WTC11 (cell line): ENCODE measurements at regions not wholly inside any gene's neighbourhood (a gene's known extent, or its start where the extent isn't known, plus 50 kb on each side); places are given as distances from the start of the nearest gene placed in this dataset.

ENCODE experiments used
- ATAC-seq: fragments of 200-7000 bp; cut with Tn5 transposase; 2 replicates; pipeline ENCODE4 v1.10.0; 2021; ENCODE audit warnings: mild to moderate bottlenecking, moderate library complexity
- CTCF ChIA-PET: fragments of 300-600 bp; sonication (Branson Sonifier 250); formaldehyde crosslinking; loops from one replicate; lab custom pipeline; 2021; ENCODE audit warnings: antibody characterized with exemption; lab: Charles Lee
- POLR2A ChIA-PET: fragments of 350-600 bp; sonication (Branson Sonifier 250); formaldehyde crosslinking; loops from one replicate; lab custom pipeline; 2021; ENCODE audit warnings: antibody characterized with exemption; lab: Charles Lee
- DNase-seq: peaks from one replicate; pipeline ENCODE4 v3.0.0; 2021; ENCODE audit warnings: low spot score
- H3K27ac Mint-ChIP-seq: 2 replicates; pipeline ENCODE4 v1.8.0; 2021; ENCODE audit warnings: mixed read lengths
- H3K27me3 Mint-ChIP-seq: 2 replicates; pipeline ENCODE4 v1.8.0; 2021; ENCODE audit warnings: low read depth, mild to moderate bottlenecking, moderate library complexity, mixed read lengths
- H3K36me3 Mint-ChIP-seq: 2 replicates; pipeline ENCODE4 v1.8.0; 2021; ENCODE audit warnings: mixed read lengths
- H3K4me1 Mint-ChIP-seq: 2 replicates; pipeline ENCODE4 v1.8.0; 2022; ENCODE audit warnings: mixed read lengths
- H3K4me3 Mint-ChIP-seq: 2 replicates; pipeline ENCODE4 v1.8.0; 2021; ENCODE audit warnings: mild to moderate bottlenecking, moderate library complexity, mixed read lengths
- H3K9me3 Mint-ChIP-seq: 2 replicates; pipeline ENCODE4 v1.8.0; 2021; ENCODE audit warnings: mixed read lengths
- CREM ChIP-seq: sonication (generic); formaldehyde crosslinking; IDR thresholded peaks from 2 replicates; pipeline ENCODE4 v1.8.1; 2022; ENCODE audit warnings: mild to moderate bottlenecking, missing genetic modification reagents, moderate library complexity
- EMX1 ChIP-seq: fragments of 250-450 bp; sonication (Bioruptor Pico); IDR thresholded peaks from 2 replicates; pipeline ENCODE4 v1.8.0; 2021; ENCODE audit warnings: mild to moderate bottlenecking
- HMGA2 ChIP-seq: fragments of 250-450 bp; sonication (Bioruptor Pico); IDR thresholded peaks from 2 replicates; pipeline ENCODE4 v1.4.0; 2021; ENCODE audit warnings: mild to moderate bottlenecking, moderate library complexity
- KAT7 ChIP-seq: sonication (generic); formaldehyde crosslinking; IDR thresholded peaks from 2 replicates; pipeline ENCODE4 v1.8.1; 2023; ENCODE audit warnings: missing genetic modification reagents, mild to moderate bottlenecking, borderline replicate concordance
- NFYB ChIP-seq: sonication (generic); formaldehyde crosslinking; conservative IDR thresholded peaks from 2 replicates; pipeline ENCODE4 v1.8.0; 2022; ENCODE audit warnings: low read depth, missing genetic modification reagents
- NR2C2 ChIP-seq: sonication (generic); formaldehyde crosslinking; IDR thresholded peaks from 2 replicates; pipeline ENCODE4 v1.8.0; 2022; ENCODE audit warnings: mild to moderate bottlenecking, missing genetic modification reagents
- PRRX2 ChIP-seq: fragments of 250-450 bp; sonication (Bioruptor Pico); IDR thresholded peaks from 2 replicates; pipeline ENCODE4 v1.8.0; 2021; ENCODE audit warnings: mild to moderate bottlenecking
- SMAD3 ChIP-seq: sonication (generic); formaldehyde crosslinking; IDR thresholded peaks from 2 replicates; pipeline ENCODE4 v1.8.0; 2022; ENCODE audit warnings: missing genetic modification reagents, mild to moderate bottlenecking, borderline replicate concordance
- SOX15 ChIP-seq: fragments of 250-450 bp; sonication (Bioruptor Pico); IDR thresholded peaks from 2 replicates; pipeline ENCODE4 v1.9.0; 2021; ENCODE audit warnings: mild to moderate bottlenecking
- ZNF138 ChIP-seq: sonication (generic); formaldehyde crosslinking; conservative IDR thresholded peaks from 2 replicates; pipeline ENCODE4 v1.8.1; 2022; ENCODE audit warnings: mild to moderate bottlenecking, moderate library complexity, missing genetic modification reagents
- ZNF219 ChIP-seq: sonication (generic); formaldehyde crosslinking; IDR thresholded peaks from 2 replicates; pipeline ENCODE4 v1.8.0; 2023; ENCODE audit warnings: missing genetic modification reagents, mild to moderate bottlenecking, borderline replicate concordance
- ZNF671 ChIP-seq: fragments of 250-450 bp; sonication (Bioruptor Pico); IDR thresholded peaks from 2 replicates; pipeline ENCODE4 v1.8.0; 2021; ENCODE audit warnings: mild to moderate bottlenecking
- TF ChIP-seq, protein P1 (sequence below): fragments of 250-450 bp; sonication (Bioruptor Pico); IDR thresholded peaks from 2 replicates; pipeline ENCODE4 v1.9.0; 2021; ENCODE audit warnings: mild to moderate bottlenecking
- TF ChIP-seq, protein P2 (sequence below): sonication (generic); formaldehyde crosslinking; IDR thresholded peaks from 2 replicates; pipeline ENCODE4 v1.8.0; 2022; ENCODE audit warnings: mild to moderate bottlenecking, missing genetic modification reagents
- TF ChIP-seq, protein P3 (sequence below): fragments of 250-450 bp; sonication (Bioruptor Pico); IDR thresholded peaks from 2 replicates; pipeline ENCODE4 v2.1.2; 2022; ENCODE audit warnings: mild to moderate bottlenecking, moderate library complexity
- TF ChIP-seq, protein P4 (sequence below): fragments of 250-450 bp; sonication (Bioruptor Pico); IDR thresholded peaks from 2 replicates; pipeline ENCODE4 v1.9.0; 2021; ENCODE audit warnings: moderate library complexity, mild to moderate bottlenecking, inconsistent platforms, borderline replicate concordance
- TF ChIP-seq, protein P5 (sequence below): sonication (generic); formaldehyde crosslinking; IDR thresholded peaks from 2 replicates; pipeline ENCODE4 v1.8.0; 2023; ENCODE audit warnings: missing genetic modification reagents, mild to moderate bottlenecking, borderline replicate concordance

DNA sequence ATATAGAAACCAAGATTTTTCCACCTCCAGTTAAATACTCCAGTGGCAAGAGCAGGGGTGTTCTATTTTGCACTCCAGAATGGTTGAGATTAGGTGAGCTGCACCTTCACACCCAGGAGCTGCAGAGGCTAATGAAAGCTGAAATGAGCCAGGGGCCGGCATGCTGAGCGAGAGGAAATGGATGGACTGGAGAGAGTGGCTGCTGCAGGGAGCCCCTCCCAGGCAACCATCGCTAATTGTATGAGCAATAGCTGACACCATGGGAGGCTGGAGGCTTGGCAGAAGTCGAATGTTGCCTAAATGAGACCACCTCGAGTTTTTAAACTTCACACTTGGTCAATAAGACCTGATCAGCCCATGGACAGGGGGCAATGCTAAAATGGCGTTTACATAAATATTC, 301.8 kb upstream of the TMPO start:
- TF ChIP-seq PRRX2: no peak
- TF ChIP-seq ZNF138 (CRISPR knock-in tag): peak; percentile 50; the same call in 1 of the 2 replicates
- no peak for TF ChIP-seq CREM
- no peak for TF ChIP-seq EMX1 (CRISPR knock-in tag)
- TF ChIP-seq, protein P1, sequence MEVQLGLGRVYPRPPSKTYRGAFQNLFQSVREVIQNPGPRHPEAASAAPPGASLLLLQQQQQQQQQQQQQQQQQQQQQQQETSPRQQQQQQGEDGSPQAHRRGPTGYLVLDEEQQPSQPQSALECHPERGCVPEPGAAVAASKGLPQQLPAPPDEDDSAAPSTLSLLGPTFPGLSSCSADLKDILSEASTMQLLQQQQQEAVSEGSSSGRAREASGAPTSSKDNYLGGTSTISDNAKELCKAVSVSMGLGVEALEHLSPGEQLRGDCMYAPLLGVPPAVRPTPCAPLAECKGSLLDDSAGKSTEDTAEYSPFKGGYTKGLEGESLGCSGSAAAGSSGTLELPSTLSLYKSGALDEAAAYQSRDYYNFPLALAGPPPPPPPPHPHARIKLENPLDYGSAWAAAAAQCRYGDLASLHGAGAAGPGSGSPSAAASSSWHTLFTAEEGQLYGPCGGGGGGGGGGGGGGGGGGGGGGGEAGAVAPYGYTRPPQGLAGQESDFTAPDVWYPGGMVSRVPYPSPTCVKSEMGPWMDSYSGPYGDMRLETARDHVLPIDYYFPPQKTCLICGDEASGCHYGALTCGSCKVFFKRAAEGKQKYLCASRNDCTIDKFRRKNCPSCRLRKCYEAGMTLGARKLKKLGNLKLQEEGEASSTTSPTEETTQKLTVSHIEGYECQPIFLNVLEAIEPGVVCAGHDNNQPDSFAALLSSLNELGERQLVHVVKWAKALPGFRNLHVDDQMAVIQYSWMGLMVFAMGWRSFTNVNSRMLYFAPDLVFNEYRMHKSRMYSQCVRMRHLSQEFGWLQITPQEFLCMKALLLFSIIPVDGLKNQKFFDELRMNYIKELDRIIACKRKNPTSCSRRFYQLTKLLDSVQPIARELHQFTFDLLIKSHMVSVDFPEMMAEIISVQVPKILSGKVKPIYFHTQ: no peak
- TF ChIP-seq, protein P2, sequence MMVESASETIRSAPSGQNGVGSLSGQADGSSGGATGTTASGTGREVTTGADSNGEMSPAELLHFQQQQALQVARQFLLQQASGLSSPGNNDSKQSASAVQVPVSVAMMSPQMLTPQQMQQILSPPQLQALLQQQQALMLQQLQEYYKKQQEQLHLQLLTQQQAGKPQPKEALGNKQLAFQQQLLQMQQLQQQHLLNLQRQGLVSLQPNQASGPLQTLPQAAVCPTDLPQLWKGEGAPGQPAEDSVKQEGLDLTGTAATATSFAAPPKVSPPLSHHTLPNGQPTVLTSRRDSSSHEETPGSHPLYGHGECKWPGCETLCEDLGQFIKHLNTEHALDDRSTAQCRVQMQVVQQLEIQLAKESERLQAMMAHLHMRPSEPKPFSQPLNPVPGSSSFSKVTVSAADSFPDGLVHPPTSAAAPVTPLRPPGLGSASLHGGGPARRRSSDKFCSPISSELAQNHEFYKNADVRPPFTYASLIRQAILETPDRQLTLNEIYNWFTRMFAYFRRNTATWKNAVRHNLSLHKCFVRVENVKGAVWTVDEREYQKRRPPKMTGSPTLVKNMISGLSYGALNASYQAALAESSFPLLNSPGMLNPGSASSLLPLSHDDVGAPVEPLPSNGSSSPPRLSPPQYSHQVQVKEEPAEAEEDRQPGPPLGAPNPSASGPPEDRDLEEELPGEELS (CRISPR knock-in tag): peak; percentile 42; the same call in 1 of the 2 replicates
- TF ChIP-seq, all 79 proteins: peak for 2
- peaks cover 21% of the 10 kb centered on the region for H3K4me1 Mint-ChIP-seq
- DNase-seq (peak; percentile 21), ATAC-seq (peak; percentile 96)
- H3K36me3 Mint-ChIP-seq: no peaks in the 10 kb centered on the region
- CTCF ChIA-PET: interaction anchor here (4.5 kb wide), 1 partner anchor 14 kb away, joined by 25 read pairs; no protein-coding TSS in a partner anchor
- H3K27me3 Mint-ChIP-seq: no peaks in the 10 kb centered on the region; the same call in none of the 2 replicates
- no peak overlapping the region for H3K27ac Mint-ChIP-seq
- H3K9me3 Mint-ChIP-seq: peaks cover 12% of the 10 kb centered on the region
- H3K4me3 Mint-ChIP-seq: no peak overlapping the region
- POLR2A ChIA-PET: no interaction called here

DNA sequence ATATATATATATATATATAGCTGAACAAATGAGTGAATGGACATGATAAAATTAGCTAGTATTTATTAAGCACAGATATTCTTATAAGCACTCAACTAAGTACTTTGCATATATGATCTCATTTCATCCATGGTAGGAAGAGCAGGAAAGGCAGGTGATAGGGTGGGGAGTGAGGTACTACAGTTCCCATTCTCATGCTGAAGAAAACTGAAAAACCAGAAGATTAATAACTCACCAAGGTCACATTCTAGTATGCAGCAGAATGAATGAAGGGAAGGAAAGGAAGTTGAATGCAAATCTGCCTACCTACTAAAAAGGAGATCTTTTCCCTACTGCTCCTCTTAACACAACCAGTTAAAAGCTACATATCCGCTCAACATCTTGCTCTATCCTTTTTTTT, 298.1 kb upstream of the TMPO start:
- no peaks in the 10 kb centered on the region; the same call in none of the 2 replicates for H3K27me3 Mint-ChIP-seq
- H3K27ac Mint-ChIP-seq: no peak overlapping the region
- ChIA-PET CTCF (no interaction called here), POLR2A (no interaction called here)
- peaks cover 12% of the 10 kb centered on the region for H3K9me3 Mint-ChIP-seq
- H3K4me3 Mint-ChIP-seq: no peak overlapping the region
- H3K36me3 Mint-ChIP-seq: no peaks in the 10 kb centered on the region
- peaks cover 43% of the 10 kb centered on the region for H3K4me1 Mint-ChIP-seq
- DNase-seq (no peak), ATAC-seq (no peak)
- TF ChIP-seq, protein P3, sequence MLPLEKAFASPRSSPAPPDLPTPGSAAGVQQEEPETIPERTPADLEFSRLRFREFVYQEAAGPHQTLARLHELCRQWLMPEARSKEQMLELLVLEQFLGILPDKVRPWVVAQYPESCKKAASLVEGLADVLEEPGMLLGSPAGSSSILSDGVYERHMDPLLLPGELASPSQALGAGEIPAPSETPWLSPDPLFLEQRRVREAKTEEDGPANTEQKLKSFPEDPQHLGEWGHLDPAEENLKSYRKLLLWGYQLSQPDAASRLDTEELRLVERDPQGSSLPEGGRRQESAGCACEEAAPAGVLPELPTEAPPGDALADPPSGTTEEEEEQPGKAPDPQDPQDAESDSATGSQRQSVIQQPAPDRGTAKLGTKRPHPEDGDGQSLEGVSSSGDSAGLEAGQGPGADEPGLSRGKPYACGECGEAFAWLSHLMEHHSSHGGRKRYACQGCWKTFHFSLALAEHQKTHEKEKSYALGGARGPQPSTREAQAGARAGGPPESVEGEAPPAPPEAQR (CRISPR knock-in tag): no peak
- no peak for TF ChIP-seq ZNF671
- TF ChIP-seq, protein P4, sequence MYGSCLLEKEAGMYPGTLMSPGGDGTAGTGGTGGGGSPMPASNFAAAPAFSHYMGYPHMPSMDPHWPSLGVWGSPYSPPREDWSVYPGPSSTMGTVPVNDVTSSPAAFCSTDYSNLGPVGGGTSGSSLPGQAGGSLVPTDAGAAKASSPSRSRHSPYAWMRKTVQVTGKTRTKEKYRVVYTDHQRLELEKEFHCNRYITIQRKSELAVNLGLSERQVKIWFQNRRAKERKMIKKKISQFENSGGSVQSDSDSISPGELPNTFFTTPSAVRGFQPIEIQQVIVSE (CRISPR knock-in tag): no peak
- TF ChIP-seq SMAD3 (CRISPR knock-in tag): no peak
- no peak for TF ChIP-seq NFYB
- no peak for TF ChIP-seq SOX15 (CRISPR knock-in tag)
- no peak for TF ChIP-seq KAT7
- TF ChIP-seq HMGA2 (CRISPR knock-in tag): no peak; the same call in 1 of the 2 replicates
- no peak for TF ChIP-seq ZNF219 (CRISPR knock-in tag)
- TF ChIP-seq NR2C2 (CRISPR knock-in tag): no peak
- TF ChIP-seq, protein P5, sequence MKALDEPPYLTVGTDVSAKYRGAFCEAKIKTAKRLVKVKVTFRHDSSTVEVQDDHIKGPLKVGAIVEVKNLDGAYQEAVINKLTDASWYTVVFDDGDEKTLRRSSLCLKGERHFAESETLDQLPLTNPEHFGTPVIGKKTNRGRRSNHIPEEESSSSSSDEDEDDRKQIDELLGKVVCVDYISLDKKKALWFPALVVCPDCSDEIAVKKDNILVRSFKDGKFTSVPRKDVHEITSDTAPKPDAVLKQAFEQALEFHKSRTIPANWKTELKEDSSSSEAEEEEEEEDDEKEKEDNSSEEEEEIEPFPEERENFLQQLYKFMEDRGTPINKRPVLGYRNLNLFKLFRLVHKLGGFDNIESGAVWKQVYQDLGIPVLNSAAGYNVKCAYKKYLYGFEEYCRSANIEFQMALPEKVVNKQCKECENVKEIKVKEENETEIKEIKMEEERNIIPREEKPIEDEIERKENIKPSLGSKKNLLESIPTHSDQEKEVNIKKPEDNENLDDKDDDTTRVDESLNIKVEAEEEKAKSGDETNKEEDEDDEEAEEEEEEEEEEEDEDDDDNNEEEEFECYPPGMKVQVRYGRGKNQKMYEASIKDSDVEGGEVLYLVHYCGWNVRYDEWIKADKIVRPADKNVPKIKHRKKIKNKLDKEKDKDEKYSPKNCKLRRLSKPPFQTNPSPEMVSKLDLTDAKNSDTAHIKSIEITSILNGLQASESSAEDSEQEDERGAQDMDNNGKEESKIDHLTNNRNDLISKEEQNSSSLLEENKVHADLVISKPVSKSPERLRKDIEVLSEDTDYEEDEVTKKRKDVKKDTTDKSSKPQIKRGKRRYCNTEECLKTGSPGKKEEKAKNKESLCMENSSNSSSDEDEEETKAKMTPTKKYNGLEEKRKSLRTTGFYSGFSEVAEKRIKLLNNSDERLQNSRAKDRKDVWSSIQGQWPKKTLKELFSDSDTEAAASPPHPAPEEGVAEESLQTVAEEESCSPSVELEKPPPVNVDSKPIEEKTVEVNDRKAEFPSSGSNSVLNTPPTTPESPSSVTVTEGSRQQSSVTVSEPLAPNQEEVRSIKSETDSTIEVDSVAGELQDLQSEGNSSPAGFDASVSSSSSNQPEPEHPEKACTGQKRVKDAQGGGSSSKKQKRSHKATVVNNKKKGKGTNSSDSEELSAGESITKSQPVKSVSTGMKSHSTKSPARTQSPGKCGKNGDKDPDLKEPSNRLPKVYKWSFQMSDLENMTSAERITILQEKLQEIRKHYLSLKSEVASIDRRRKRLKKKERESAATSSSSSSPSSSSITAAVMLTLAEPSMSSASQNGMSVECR: no peak
